Transverse colon (tissue), 4 donors: ENCODE measurements at regions not wholly inside any gene's neighbourhood (a gene's known extent, or its start where the extent isn't known, plus 50 kb on each side); places are given as distances from the start of the nearest gene placed in this dataset.

Experiments used
- DNase-seq: peaks from one replicate; pipeline ENCODE4 v3.0.0-alpha.2; 2019
- H3K27ac ChIP-seq, 4 donors: fragments of 200-600 bp; sonication (generic); 2 replicates each; pipeline ENCODE4 v1.5.1; 2016 to 2018; ENCODE audit warnings: inconsistent platforms in 4 of 4
- H3K27me3 ChIP-seq: fragments of 200-600 bp; sonication (generic); 2 replicates; pipeline ENCODE4 v1.5.1; 2017; ENCODE audit warnings: inconsistent platforms
- H3K36me3 ChIP-seq, 4 donors: fragments of 200-600 bp; sonication (generic); 2 replicates each; pipeline ENCODE4 v1.5.1; 2017 to 2019; ENCODE audit warnings: inconsistent platforms in 4 of 4
- H3K4me1 ChIP-seq, 4 donors: fragments of 200-600 bp; sonication (generic); 2 replicates each; pipeline ENCODE4 v1.5.1; 2017 to 2020; ENCODE audit warnings: inconsistent platforms in 4 of 4
- H3K4me3 ChIP-seq, 4 donors: fragments of 200-600 bp; sonication (generic); 1 replicate in 1 of 4; 2 replicates in 3 of 4; pipeline versions ENCODE4 v1.5.1 to v1.6.1; 2017 to 2019; ENCODE audit warnings: inconsistent platforms in 4 of 4
- H3K9me3 ChIP-seq, 2 donors: fragments of 200-600 bp; sonication (generic); 2 replicates each; pipeline ENCODE4 v1.5.1; 2017 to 2019; ENCODE audit warnings: inconsistent platforms in 2 of 2
- CTCF ChIP-seq, 5 experiments: fragments of 200-600 bp in 3 of 5; fragments of 450-650 bp in 2 of 5; sonication (generic) in 3 of 5; IDR thresholded peaks; 1 replicate in 2 of 5; 2 replicates in 3 of 5; pipeline ENCODE4 v1.5.1; 2016 to 2017; ENCODE audit warnings: antibody characterized with exemption in 5 of 5, inconsistent platforms in 3 of 5, mild to moderate bottlenecking in 2 of 5, moderate library complexity in 1 of 5
- EP300 ChIP-seq: sonication (generic); formaldehyde crosslinking; IDR thresholded peaks from one replicate; pipeline ENCODE4 v1.6.1; 2017; ENCODE audit warnings: antibody characterized with exemption, low read depth
- POLR2A ChIP-seq: fragments of 450-650 bp; IDR thresholded peaks from one replicate; pipeline ENCODE4 v1.6.1; 2016; ENCODE audit warnings: antibody characterized with exemption, mild to moderate bottlenecking, moderate library complexity
- POLR2AphosphoS5 ChIP-seq, 3 donors: sonication (generic); formaldehyde crosslinking; IDR thresholded peaks; one replicate each; pipeline ENCODE4 v1.6.1; 2016; ENCODE audit warnings: antibody characterized with exemption in 3 of 3
- WGBS, 2 donors: methylation state at CpG; one replicate each; pipeline ENCODE4 v1.1.5; 2018; ENCODE audit warnings: low coverage in 1 of 2; 5-methylcytosine and 5-hydroxymethylcytosine counted together
- in situ Hi-C, 4 donors: fragments of 200-750 bp; cut with MboI; loops; one replicate each; pipeline versions ENCODE4 v1.15.0 to v1.15.1; 2017; ENCODE audit warnings: low sequenced_read_pairs in 3 of 4, low pct_ligation_motif_present in 1 of 4, low pct_unique_long_range_greater_than_20kb in 1 of 4
- intact Hi-C: fragments of 100-400 bp; cut with DNase I; formaldehyde crosslinking; loops from one replicate; pipeline ENCODE4 v1.15.1; 2023; ENCODE audit warnings: low total_unique reads

GRCh38 chr16:72430121-72430520, 258.2 kb upstream of the PMFBP1 start:
- no peak for DNase-seq
- Histone ChIP-seq H3K27me3 (no peaks in the 10 kb centered on the region), H3K4me3 (no peak overlapping the region), H3K27ac (no peak overlapping the region), H3K4me1 (no peaks in the 10 kb centered on the region), H3K9me3 (peaks cover 20 to 22% of the 10 kb centered on the region in 2 donors), H3K36me3 (no peaks in the 10 kb centered on the region)
- in situ Hi-C loops (no loop called here), intact Hi-C loops (no loop called here)
- TF ChIP-seq EP300 (no peak), CTCF (IDR thresholded peaks at IDR 0.05) (no peak), POLR2A (no peak), POLR2AphosphoS5 (IDR thresholded peaks at IDR 0.05) (no peak)
- 85 to 89% methylated on average over 2 of the region's 2 CpGs for whole genome bisulfite sequencing, 2 donors

- H3K27ac ChIP-seq: no peak overlapping the region
- no peaks in the 10 kb centered on the region for H3K4me1 ChIP-seq
- WGBS, 2 donors: 83 to 86% methylated on average over 4 to 5 of the region's 5 CpGs
- no peaks in the 10 kb centered on the region for H3K27me3 ChIP-seq
- H3K36me3 ChIP-seq: no peaks in the 10 kb centered on the region
- in situ Hi-C loops (no loop called here), intact Hi-C loops (no loop called here)
- DNase-seq: no peak
- peaks cover 16 to 18% of the 10 kb centered on the region in 2 donors for H3K9me3 ChIP-seq
- no peak overlapping the region for H3K4me3 ChIP-seq
- TF ChIP-seq CTCF (IDR thresholded peaks at IDR 0.05) (no peak), POLR2AphosphoS5 (IDR thresholded peaks at IDR 0.05) (no peak), EP300 (no peak), POLR2A (no peak)
Observed at GRCh38 chr16:72429671-72430081, 257.7 kb upstream of the PMFBP1 start.

GRCh38 chr16:72428681-72429376, 256.9 kb upstream of the PMFBP1 start:
- DNase-seq: no peak
- 80 to 87% methylated on average over 9 of the region's 9 CpGs for WGBS, 2 donors
- TF ChIP-seq EP300: no peak
- no peak for TF ChIP-seq POLR2A
- TF ChIP-seq POLR2AphosphoS5 (IDR thresholded peaks at IDR 0.05): no peak
- TF ChIP-seq CTCF (IDR thresholded peaks at IDR 0.05): no peak
- Histone ChIP-seq H3K4me1 (no peaks in the 10 kb centered on the region), H3K27me3 (no peaks in the 10 kb centered on the region), H3K27ac (no peak overlapping the region), H3K9me3 (peaks cover 8 to 9% of the 10 kb centered on the region in 2 donors), H3K36me3 (no peaks in the 10 kb centered on the region), H3K4me3 (no peak overlapping the region)
- in situ Hi-C loops (no loop called here), intact Hi-C loops (no loop called here)

GRCh38 chr16:72427783-72428331, 255.9 kb upstream of the PMFBP1 start:
- Histone ChIP-seq H3K4me3 (no peak overlapping the region), H3K9me3 (peaks cover 2 to 5% of the 10 kb centered on the region in 2 donors), H3K27ac (no peak overlapping the region), H3K4me1 (no peaks in the 10 kb centered on the region), H3K36me3 (no peaks in the 10 kb centered on the region), H3K27me3 (no peaks in the 10 kb centered on the region)
- no peak for TF ChIP-seq POLR2A
- no peak for TF ChIP-seq EP300
- TF ChIP-seq CTCF (IDR thresholded peaks at IDR 0.05): no peak
- TF ChIP-seq POLR2AphosphoS5 (IDR thresholded peaks at IDR 0.05): no peak
- in situ Hi-C loops (no loop called here), intact Hi-C loops (no loop called here)
- no peak for DNase-seq
- 88% methylated on average over 8 of the region's 8 CpGs for WGBS, 2 donors
